HEK293 (cell line): ENCODE measurements at regions not wholly inside any gene's neighbourhood (a gene's known extent, or its start where the extent isn't known, plus 50 kb on each side); places are given as distances from the start of the nearest gene placed in this dataset.

Experiments used
- CTCF ChIP-seq: fragments of 450-650 bp; formaldehyde crosslinking; IDR thresholded peaks from 2 replicates; pipeline ENCODE4 v1.5.1; 2016; ENCODE audit warnings: missing biosample characterization, missing genetic modification characterization
- ZNF121 ChIP-seq: fragments of 450-650 bp; formaldehyde crosslinking; IDR thresholded peaks from 2 replicates; pipeline ENCODE4 v1.5.1; 2016; ENCODE audit warnings: missing biosample characterization, missing genetic modification characterization
- ZNF23 ChIP-seq: fragments of 450-650 bp; formaldehyde crosslinking; IDR thresholded peaks from 2 replicates; pipeline ENCODE4 v1.5.1; 2016; ENCODE audit warnings: missing biosample characterization, missing genetic modification characterization, borderline replicate concordance
- ZNF48 ChIP-seq: fragments of 450-650 bp; formaldehyde crosslinking; IDR thresholded peaks from 2 replicates; pipeline ENCODE4 v1.5.1; 2016; ENCODE audit warnings: missing biosample characterization, missing genetic modification characterization
- ZNF561 ChIP-seq: fragments of 450-650 bp; IDR thresholded peaks from 2 replicates; pipeline ENCODE4 v1.5.1; 2018; ENCODE audit warnings: missing biosample characterization, missing genetic modification characterization, borderline replicate concordance
- ZNF692 ChIP-seq: fragments of 450-650 bp; formaldehyde crosslinking; IDR thresholded peaks from 2 replicates; pipeline ENCODE4 v1.5.1; 2016; ENCODE audit warnings: missing biosample characterization, missing genetic modification characterization
- TF ChIP-seq, protein P1 (sequence below): IDR thresholded peaks from 2 replicates; pipeline ENCODE4 v1.6.1; 2011; ENCODE audit warnings: mild to moderate bottlenecking, low read depth, low read length, borderline replicate concordance

DNA sequence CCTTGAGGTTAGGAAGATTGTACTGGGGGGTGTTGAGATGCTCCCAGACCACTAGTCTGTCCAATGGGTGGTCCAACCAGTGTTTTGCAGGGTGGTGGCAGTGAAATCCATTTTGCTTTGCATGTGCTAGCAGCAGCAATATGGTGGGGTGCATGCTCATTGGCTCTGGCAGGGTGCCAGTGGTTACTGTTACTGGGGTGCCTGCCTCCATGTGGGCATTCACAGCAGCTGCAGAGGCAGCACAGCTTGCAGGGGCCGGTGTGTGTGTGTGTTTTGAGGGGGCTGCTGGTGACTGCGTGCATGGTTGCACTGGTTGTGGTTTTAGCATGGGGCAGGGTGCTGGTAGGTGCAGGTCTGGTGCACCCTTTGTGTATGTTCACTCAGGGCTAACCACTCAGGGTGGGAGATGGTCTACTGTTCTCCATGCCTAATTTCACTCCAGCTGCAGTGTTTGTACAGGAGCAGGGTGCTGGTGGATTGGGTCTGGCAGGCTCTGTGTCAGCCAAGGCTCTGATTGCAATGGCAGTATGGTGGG lies 265.4 kb downstream of the NUP35 start:
- TF ChIP-seq CTCF (tag by site-specific recombination) (no peak), ZNF23 (no peak), ZNF48 (tag by site-specific recombination) (no peak), ZNF121 (tag by site-specific recombination) (no peak), ZNF561 (tag by site-specific recombination) (no peak), ZNF692 (no peak)
- TF ChIP-seq, protein P1, sequence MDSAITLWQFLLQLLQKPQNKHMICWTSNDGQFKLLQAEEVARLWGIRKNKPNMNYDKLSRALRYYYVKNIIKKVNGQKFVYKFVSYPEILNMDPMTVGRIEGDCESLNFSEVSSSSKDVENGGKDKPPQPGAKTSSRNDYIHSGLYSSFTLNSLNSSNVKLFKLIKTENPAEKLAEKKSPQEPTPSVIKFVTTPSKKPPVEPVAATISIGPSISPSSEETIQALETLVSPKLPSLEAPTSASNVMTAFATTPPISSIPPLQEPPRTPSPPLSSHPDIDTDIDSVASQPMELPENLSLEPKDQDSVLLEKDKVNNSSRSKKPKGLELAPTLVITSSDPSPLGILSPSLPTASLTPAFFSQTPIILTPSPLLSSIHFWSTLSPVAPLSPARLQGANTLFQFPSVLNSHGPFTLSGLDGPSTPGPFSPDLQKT: no peak
